Retinal pigment epithelial cell (primary cell): ENCODE measurements at regions not wholly inside any gene's neighbourhood (a gene's known extent, or its start where the extent isn't known, plus 50 kb on each side); places are given as distances from the start of the nearest gene placed in this dataset.
"Not testable (repeated sequence)": the region's sequence is repeated elsewhere in the genome, so short reads cannot be mapped to it uniquely, and the experiment has no call there.

Experiments
- DNase-seq: peaks from one replicate; pipeline ENCODE4 v3.0.0-alpha.2; 2010; ENCODE audit warnings: low read depth
- H3K4me3 ChIP-seq: 2 replicates; pipeline ENCODE4 v1.5.1; 2011; ENCODE audit warnings: mild to moderate bottlenecking, low read length, control low read depth, moderate library complexity
- TF ChIP-seq, protein P1 (sequence below): conservative IDR thresholded peaks from 2 replicates; pipeline ENCODE4 v1.5.1; 2011; ENCODE audit warnings: low read depth, low read length, control low read depth, inconsistent platforms

DNA sequence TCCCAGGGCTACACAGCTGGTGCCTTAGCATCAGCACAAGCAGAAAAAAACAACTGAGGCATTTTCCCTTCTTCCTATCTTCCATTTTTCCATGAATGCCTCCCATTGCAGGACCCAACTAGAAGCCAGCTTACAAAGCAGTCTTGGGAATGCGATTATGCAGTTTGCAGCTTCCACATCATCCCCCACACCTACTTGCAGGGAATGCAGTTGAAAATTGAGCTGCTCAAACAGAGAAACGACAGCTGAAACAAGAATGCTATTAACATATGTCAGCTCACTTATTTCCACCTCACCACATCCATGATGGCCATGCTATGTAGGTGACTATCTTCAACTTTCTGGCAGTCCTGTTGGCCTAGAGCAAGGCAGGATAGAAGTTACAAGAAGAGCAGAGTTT lies 150.6 kb upstream of the KCTD3 start:
- TF ChIP-seq, protein P1, sequence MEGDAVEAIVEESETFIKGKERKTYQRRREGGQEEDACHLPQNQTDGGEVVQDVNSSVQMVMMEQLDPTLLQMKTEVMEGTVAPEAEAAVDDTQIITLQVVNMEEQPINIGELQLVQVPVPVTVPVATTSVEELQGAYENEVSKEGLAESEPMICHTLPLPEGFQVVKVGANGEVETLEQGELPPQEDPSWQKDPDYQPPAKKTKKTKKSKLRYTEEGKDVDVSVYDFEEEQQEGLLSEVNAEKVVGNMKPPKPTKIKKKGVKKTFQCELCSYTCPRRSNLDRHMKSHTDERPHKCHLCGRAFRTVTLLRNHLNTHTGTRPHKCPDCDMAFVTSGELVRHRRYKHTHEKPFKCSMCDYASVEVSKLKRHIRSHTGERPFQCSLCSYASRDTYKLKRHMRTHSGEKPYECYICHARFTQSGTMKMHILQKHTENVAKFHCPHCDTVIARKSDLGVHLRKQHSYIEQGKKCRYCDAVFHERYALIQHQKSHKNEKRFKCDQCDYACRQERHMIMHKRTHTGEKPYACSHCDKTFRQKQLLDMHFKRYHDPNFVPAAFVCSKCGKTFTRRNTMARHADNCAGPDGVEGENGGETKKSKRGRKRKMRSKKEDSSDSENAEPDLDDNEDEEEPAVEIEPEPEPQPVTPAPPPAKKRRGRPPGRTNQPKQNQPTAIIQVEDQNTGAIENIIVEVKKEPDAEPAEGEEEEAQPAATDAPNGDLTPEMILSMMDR: no peak
- DNase-seq: no peak
- H3K4me3 ChIP-seq: no peak overlapping the region

DNA sequence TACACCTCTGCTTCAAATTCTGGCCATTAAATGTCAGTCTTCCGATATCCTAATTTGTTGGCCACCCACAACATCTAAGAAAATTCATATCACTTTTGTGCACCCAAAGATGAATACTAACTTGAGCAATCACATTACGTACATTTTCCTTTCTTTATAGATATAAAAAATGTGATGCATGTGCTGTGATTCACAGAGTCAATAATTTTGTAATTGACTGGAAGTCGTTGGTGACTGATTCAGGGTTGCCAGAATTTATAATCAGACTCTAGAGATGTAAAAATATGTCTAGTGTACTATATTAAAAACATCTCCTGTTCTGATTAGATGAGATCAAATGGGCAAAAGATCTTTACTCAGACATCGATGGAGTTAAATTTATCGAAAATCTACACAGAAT lies 150.0 kb upstream of the KCTD3 start:
- TF ChIP-seq, protein P1: no peak
- DNase-seq: no peak
- H3K4me3 ChIP-seq: no peak overlapping the region

DNA sequence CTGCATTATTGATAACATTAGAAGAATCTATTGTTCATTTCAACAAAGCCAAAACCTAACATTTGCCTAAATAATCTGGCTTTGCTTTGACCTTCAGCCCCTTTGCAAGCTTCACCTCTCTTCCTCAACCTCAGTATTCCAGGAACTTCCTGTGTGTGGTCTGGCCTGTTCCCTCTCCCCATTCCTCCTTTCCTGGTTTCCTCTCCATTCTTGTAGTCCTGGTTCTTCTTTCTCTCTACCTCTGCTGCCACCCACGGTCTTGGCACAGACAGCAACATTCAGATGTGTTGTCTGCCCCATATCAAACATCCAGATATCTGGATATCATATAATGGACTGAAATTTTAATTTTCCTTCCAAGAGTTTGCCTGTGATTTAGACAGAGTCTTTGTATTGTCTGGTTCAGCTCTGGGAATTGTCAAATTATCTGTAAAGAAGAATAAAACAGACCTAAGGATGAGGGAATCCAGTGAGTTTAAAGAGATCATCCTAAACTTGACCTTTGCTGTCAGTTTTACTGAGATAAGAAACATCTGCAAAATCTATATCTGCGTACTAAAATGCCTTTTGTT lies 148.1 kb upstream of the KCTD3 start:
- no peak overlapping the region for H3K4me3 ChIP-seq
- TF ChIP-seq, protein P1: no peak
- no peak for DNase-seq

DNA sequence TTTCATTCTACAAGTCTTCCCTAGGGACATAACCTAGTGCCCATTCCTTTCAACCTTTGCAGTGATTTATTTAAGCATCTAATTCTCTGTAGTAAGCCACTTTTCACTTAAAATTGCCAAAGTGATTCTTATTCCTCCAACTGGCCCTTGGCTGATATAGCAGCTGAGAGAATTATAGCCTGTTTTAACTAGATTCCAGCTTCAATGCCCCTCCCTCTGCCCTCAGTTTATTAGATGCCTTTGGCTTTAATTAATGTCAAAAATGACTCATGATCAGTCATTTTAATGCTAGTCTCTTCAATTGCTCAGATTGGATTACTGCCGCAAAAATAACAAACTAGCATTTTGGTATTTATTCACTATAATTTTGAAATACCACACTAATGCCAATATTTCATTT lies 145.4 kb upstream of the KCTD3 start:
- TF ChIP-seq, protein P1: no peak
- peak; percentile 57 for DNase-seq
- H3K4me3 ChIP-seq: no peak overlapping the region

DNA sequence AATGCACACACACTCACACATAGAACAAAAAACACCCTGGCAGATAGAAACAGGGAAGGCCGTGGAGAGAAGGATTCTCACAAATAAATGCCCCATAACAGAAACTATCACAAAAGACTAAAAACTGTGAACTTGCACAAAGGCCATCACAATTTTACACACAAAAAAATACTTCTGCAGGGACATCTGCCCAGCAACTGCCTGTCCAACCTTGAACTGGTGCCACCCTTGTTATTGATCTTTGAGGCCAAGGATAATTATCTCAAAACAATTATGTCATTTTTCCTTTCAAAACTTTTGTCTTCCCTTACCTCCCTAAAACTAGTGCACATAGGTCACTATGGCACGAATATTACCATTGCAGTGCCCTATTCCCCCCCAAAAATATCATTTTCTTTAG lies 143.8 kb upstream of the KCTD3 start:
- TF ChIP-seq, protein P1: no peak
- no peak overlapping the region for H3K4me3 ChIP-seq
- DNase-seq: no peak

DNA sequence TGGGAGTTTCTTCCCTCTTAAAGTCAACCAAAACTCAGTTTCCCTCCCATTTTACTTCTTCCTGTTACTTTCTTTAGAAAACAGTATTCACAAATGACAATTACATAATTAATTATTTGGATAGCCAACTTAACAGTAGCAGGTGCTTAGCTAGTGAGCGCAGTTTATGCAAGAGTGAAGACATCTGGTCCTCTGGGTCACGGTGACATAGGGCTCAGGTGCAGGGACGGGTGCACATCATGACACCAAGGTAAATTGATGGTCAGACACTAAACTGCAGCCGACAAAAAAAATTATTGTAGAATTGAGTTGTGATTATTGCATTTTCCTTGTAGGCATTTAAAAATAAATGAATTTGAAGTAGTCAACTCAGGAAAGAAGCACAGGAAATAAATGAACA lies 142.0 kb upstream of the KCTD3 start:
- DNase-seq: no peak
- no peak overlapping the region for H3K4me3 ChIP-seq
- TF ChIP-seq, protein P1: no peak

DNA sequence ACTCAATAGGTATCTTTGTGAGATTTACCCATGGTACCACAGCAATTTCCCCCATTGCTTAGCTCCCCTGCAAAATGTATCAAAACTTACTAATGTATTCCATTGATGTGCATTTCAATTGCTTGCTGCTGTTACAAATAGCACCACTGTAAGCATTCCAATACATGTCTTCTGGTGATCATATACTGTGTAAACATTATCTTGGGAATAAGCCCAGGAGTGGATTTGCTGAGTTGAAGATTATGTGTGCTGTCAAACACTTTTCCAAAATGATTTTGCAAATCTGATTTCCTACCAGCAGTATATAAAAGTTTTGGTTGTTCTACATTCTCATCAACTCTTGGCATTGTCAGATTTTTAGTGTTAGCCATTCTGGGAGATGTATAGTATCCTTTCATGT lies 141.0 kb upstream of the KCTD3 start:
- no peak overlapping the region for H3K4me3 ChIP-seq
- TF ChIP-seq, protein P1: no peak
- no peak for DNase-seq

DNA sequence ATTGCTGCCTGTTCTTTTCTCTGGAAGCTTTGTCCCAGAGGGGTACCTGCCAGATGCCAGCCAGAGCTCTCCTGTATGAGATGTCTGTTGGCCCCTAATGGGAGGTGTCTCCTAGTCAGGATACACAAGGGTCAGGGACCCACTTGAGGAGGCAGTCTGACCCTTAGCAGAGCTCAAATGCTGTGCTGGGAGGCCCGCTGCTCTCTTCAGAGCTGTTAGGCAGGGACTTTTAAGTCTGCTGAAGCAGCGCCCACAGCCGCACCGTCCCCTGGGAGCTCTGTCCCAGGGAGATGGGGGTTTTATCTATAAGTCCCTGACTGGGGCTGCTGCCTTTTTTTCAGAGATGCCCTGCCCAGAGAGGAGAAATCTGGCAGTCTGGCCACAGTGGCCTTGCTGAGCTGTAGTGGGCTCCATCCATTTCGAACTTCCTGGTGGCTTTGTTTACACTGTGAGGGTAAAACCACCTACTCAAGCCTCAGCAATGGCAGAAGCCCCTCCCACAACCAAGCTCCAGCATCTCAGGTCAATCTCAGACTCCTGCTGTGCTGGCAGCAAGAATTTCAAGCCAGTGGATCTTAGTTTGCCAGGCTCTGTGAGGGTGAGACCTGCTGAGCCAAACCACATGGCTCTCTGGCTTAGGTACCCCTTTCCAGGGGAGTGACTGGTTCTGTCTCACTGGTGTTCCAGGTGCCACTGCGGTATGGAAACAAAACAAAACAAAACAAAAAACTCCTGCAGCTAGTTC lies 134.4 kb upstream of the KCTD3 start:
- DNase-seq, H3K4me3 ChIP-seq: not testable (repeated sequence)
